Esophagus (tissue), 2 donors: ENCODE measurements at regions not wholly inside any gene's neighbourhood (a gene's known extent, or its start where the extent isn't known, plus 50 kb on each side); places are given as distances from the start of the nearest gene placed in this dataset.
"Not testable (repeated sequence)": the region's sequence is repeated elsewhere in the genome, so short reads cannot be mapped to it uniquely, and the experiment has no call there.

Experiments
- H3K27ac ChIP-seq, 2 donors: one replicate each; pipeline ENCODE4 v1.5.1; 2013; ENCODE audit warnings: low read depth in 2 of 2, mild to moderate bottlenecking in 2 of 2, inconsistent platforms in 1 of 2, low read length in 1 of 2, moderate library complexity in 1 of 2
- H3K27me3 ChIP-seq, 2 donors: one replicate each; pipeline ENCODE4 v1.6.1; 2013; ENCODE audit warnings: low read length in 2 of 2, control low read depth in 1 of 2, mild to moderate bottlenecking in 1 of 2; ENCODE audit not compliant: insufficient read depth in 2 of 2, control insufficient read depth in 1 of 2
- H3K36me3 ChIP-seq, 2 donors: one replicate each; pipeline ENCODE4 v1.6.1; 2013; ENCODE audit warnings: low read length in 1 of 2; ENCODE audit not compliant: control insufficient read depth in 2 of 2, insufficient read depth in 2 of 2
- H3K4me1 ChIP-seq, 2 donors: one replicate each; pipeline ENCODE4 v1.6.1; 2013; ENCODE audit warnings: low read length in 1 of 2; ENCODE audit not compliant: control insufficient read depth in 2 of 2, insufficient read depth in 2 of 2
- H3K4me3 ChIP-seq, 2 donors: one replicate each; pipeline ENCODE4 v1.5.1; 2013; ENCODE audit warnings: low read length in 2 of 2, mild to moderate bottlenecking in 2 of 2, low read depth in 1 of 2, moderate library complexity in 1 of 2
- H3K9me3 ChIP-seq, 2 donors: one replicate each; pipeline ENCODE4 v1.6.1; 2013; ENCODE audit warnings: mild to moderate bottlenecking in 2 of 2, low read depth in 1 of 2, low read length in 1 of 2, moderate library complexity in 1 of 2; ENCODE audit not compliant: control insufficient read depth in 2 of 2, insufficient read depth in 1 of 2
- WGBS, 2 donors: extraction: QIAGEN DNeasy Blood & Tissue Kit; methylation state at CpG; one replicate each; pipeline ENCODE4 v1.1.7; 2013; 5-methylcytosine and 5-hydroxymethylcytosine counted together
- donor health status: healthy with polysubstance abuse.
- donor health status: Bipolar disorder and iron deficiency.

GRCh38 chr1:232709386-232709785, 79.5 kb upstream of the SIPA1L2 start:
- Histone ChIP-seq H3K9me3 (no peaks in the 10 kb centered on the region), H3K27me3 (no peaks in the 10 kb centered on the region), H3K4me1 (peaks cover 0 to 5% of the 10 kb centered on the region in 2 donors), H3K4me3 (no peak overlapping the region), H3K27ac (no peak overlapping the region), H3K36me3 (no peaks in the 10 kb centered on the region)
- 51 to 68% methylated on average over 5 of the region's 5 CpGs for WGBS, 2 donors

GRCh38 chr1:232711996-232712395, 82.1 kb upstream of the SIPA1L2 start:
- H3K9me3 ChIP-seq, result peaks cover 0 to 2% of the 10 kb centered on the region in 2 donors
- H3K27ac ChIP-seq, result no peak overlapping the region
- H3K4me1 ChIP-seq, result no peaks in the 10 kb centered on the region
- H3K4me3 ChIP-seq, result no peak overlapping the region
- no peaks in the 10 kb centered on the region for H3K27me3 ChIP-seq
- WGBS, 2 donors, result 77 to 81% methylated on average over 6 of the region's 6 CpGs
- no peaks in the 10 kb centered on the region for H3K36me3 ChIP-seq

- H3K9me3 ChIP-seq, result peaks cover 0 to 2% of the 10 kb centered on the region in 2 donors
- no peak overlapping the region for H3K27ac ChIP-seq
- H3K4me1 ChIP-seq, result no peaks in the 10 kb centered on the region
- no peaks in the 10 kb centered on the region for H3K27me3 ChIP-seq
- no peak overlapping the region for H3K4me3 ChIP-seq
- H3K36me3 ChIP-seq, result no peaks in the 10 kb centered on the region
Observed at GRCh38 chr1:232713785-232714184, 83.9 kb upstream of the SIPA1L2 start.

GRCh38 chr1:232715154-232715553, 85.2 kb upstream of the SIPA1L2 start:
- Histone ChIP-seq H3K4me3 (no peak overlapping the region), H3K36me3 (no peaks in the 10 kb centered on the region), H3K4me1 (no peaks in the 10 kb centered on the region), H3K27me3 (no peaks in the 10 kb centered on the region), H3K9me3 (peaks cover 2% of the 10 kb centered on the region in 2 donors), H3K27ac (no peak overlapping the region)

- H3K9me3 ChIP-seq, H3K4me1 ChIP-seq, H3K36me3 ChIP-seq, H3K27me3 ChIP-seq, H3K4me3 ChIP-seq: not testable (repeated sequence)
- peak overlapping the region in 1 of 2 donors; percentile 13 for H3K27ac ChIP-seq
- WGBS, 2 donors, result 59 to 61% methylated on average over 4 of the region's 4 CpGs
Observed at GRCh38 chr1:232717911-232718310, 87.3 kb upstream of the MAP10 start.

- Histone ChIP-seq H3K27me3 (no peaks in the 10 kb centered on the region), H3K4me3 (no peak overlapping the region), H3K27ac (no peak overlapping the region), H3K4me1 (no peaks in the 10 kb centered on the region), H3K9me3 (peaks cover 2% of the 10 kb centered on the region in 2 donors), H3K36me3 (no peaks in the 10 kb centered on the region)
- 83 to 85% methylated on average over 7 of the region's 7 CpGs for WGBS, 2 donors
Observed at GRCh38 chr1:232718928-232719927, 86.0 kb upstream of the MAP10 start.

- H3K36me3 ChIP-seq, result no peaks in the 10 kb centered on the region
- peaks cover 0 to 2% of the 10 kb centered on the region in 2 donors for H3K9me3 ChIP-seq
- H3K27me3 ChIP-seq, result no peaks in the 10 kb centered on the region
- H3K27ac ChIP-seq, result no peak overlapping the region
- no peak overlapping the region for H3K4me3 ChIP-seq
- H3K4me1 ChIP-seq, result no peaks in the 10 kb centered on the region
- 78 to 90% methylated on average over 3 of the region's 3 CpGs for WGBS, 2 donors
Observed at GRCh38 chr1:232722626-232723025, 82.6 kb upstream of the MAP10 start.

GRCh38 chr1:232725305-232726047, 79.7 kb upstream of the MAP10 start:
- Histone ChIP-seq H3K9me3 (no peaks in the 10 kb centered on the region), H3K27ac (no peak overlapping the region), H3K27me3 (no peaks in the 10 kb centered on the region), H3K4me3 (no peak overlapping the region), H3K36me3 (no peaks in the 10 kb centered on the region), H3K4me1 (no peaks in the 10 kb centered on the region)
- 86% methylated on average over 6 of the region's 6 CpGs for WGBS, 2 donors

GRCh38 chr1:232726048-232726779, 79.0 kb upstream of the MAP10 start:
- no peaks in the 10 kb centered on the region for H3K9me3 ChIP-seq
- WGBS, 2 donors, result 72 to 73% methylated on average over 8 of the region's 8 CpGs
- H3K4me3 ChIP-seq, result no peak overlapping the region
- no peaks in the 10 kb centered on the region for H3K4me1 ChIP-seq
- no peaks in the 10 kb centered on the region for H3K27me3 ChIP-seq
- no peak overlapping the region for H3K27ac ChIP-seq
- no peaks in the 10 kb centered on the region for H3K36me3 ChIP-seq
